HEK293 (cell line): ENCODE measurements at regions not wholly inside any gene's neighbourhood (a gene's known extent, or its start where the extent isn't known, plus 50 kb on each side); places are given as distances from the start of the nearest gene placed in this dataset.

Experiments used
- CTCF ChIP-seq: fragments of 450-650 bp; formaldehyde crosslinking; IDR thresholded peaks from 2 replicates; pipeline ENCODE4 v1.5.1; 2016; ENCODE audit warnings: missing biosample characterization, missing genetic modification characterization
- OSR2 ChIP-seq: fragments of 450-650 bp; formaldehyde crosslinking; IDR thresholded peaks from 2 replicates; pipeline ENCODE4 v1.5.1; 2016; ENCODE audit warnings: missing biosample characterization, missing genetic modification characterization
- ZNF10 ChIP-seq: fragments of 450-650 bp; formaldehyde crosslinking; IDR thresholded peaks from 2 replicates; pipeline ENCODE4 v1.5.1; 2017; ENCODE audit warnings: missing biosample characterization, missing genetic modification characterization
- ZSCAN5A ChIP-seq: fragments of 450-650 bp; formaldehyde crosslinking; IDR thresholded peaks from 2 replicates; pipeline ENCODE4 v1.5.1; 2016; ENCODE audit warnings: missing biosample characterization, missing genetic modification characterization

- TF ChIP-seq CTCF (tag by site-specific recombination), result no peak
- TF ChIP-seq ZNF10, result no peak
- TF ChIP-seq ZSCAN5A (tag by site-specific recombination), result no peak
- no peak for TF ChIP-seq OSR2 (tag by site-specific recombination)
Measured at GRCh38 chr9:73799446-73799845, 647.8 kb downstream of the ANXA1 start.
